ENCODE measurements at regions not wholly inside any gene's neighbourhood (a gene's known extent, or its start where the extent isn't known, plus 50 kb on each side); places are given as distances from the start of the nearest gene placed in this dataset.
"Not testable (repeated sequence)": the region's sequence is repeated elsewhere in the genome, so short reads cannot be mapped to it uniquely, and the experiment has no call there.

GRCh38 chr2:56021579-56021978, 98.0 kb upstream of the EFEMP1 start:
- no peak for DNase-seq

GRCh38 chr2:56025469-56026193, 102.0 kb upstream of the EFEMP1 start:
- no peak for DNase-seq

- no peak for DNase-seq
These were observed 103.2 kb upstream of the EFEMP1 start for GRCh38 chr2:56026828-56027227.

- DNase-seq: no peak
These were observed 106.5 kb upstream of the EFEMP1 start for GRCh38 chr2:56030062-56030461.

GRCh38 chr2:56030901-56031300, 107.3 kb upstream of the EFEMP1 start:
- DNase-seq: no peak

- no peak for DNase-seq
These were observed 110.7 kb upstream of the EFEMP1 start for GRCh38 chr2:56034258-56034657.

GRCh38 chr2:56040189-56040588, 116.6 kb upstream of the EFEMP1 start:
- no peak for DNase-seq

- DNase-seq: no peak
These were observed 117.3 kb upstream of the EFEMP1 start for GRCh38 chr2:56040834-56041233.

- DNase-seq: no peak
These were observed 123.6 kb upstream of the EFEMP1 start for GRCh38 chr2:56047136-56047535.

- DNase-seq: no peak
These were observed 125.8 kb upstream of the EFEMP1 start for GRCh38 chr2:56049233-56049845.

- DNase-seq: no peak
These were observed 130.1 kb upstream of the EFEMP1 start for GRCh38 chr2:56053679-56054078.

- DNase-seq: no peak
These were observed 128.4 kb upstream of the CCDC85A start for GRCh38 chr2:56055405-56055804.

- not testable (repeated sequence) for DNase-seq
These were observed 122.5 kb upstream of the CCDC85A start for GRCh38 chr2:56061327-56061726.

- DNase-seq: no peak
These were observed 115.0 kb upstream of the CCDC85A start for GRCh38 chr2:56068746-56069145.

GRCh38 chr2:56077359-56077915, 106.4 kb upstream of the CCDC85A start:
- DNase-seq: no peak

GRCh38 chr2:56082665-56083064, 101.1 kb upstream of the CCDC85A start:
- DNase-seq: no peak

- no peak for DNase-seq
These were observed 99.5 kb upstream of the CCDC85A start for GRCh38 chr2:56084111-56084901.

GRCh38 chr2:56086336-56086735, 97.5 kb upstream of the CCDC85A start:
- no peak for DNase-seq

GRCh38 chr2:56088411-56088810, 95.4 kb upstream of the CCDC85A start:
- no peak for DNase-seq

GRCh38 chr2:56089931-56090330, 93.9 kb upstream of the CCDC85A start:
- DNase-seq: no peak

GRCh38 chr2:56099963-56100362, 83.8 kb upstream of the CCDC85A start:
- DNase-seq: no peak

- no peak for DNase-seq
These were observed 82.9 kb upstream of the CCDC85A start for GRCh38 chr2:56100791-56101312.

GRCh38 chr2:56102098-56102497, 81.7 kb upstream of the CCDC85A start:
- no peak for DNase-seq

All from amniotic stem cell (primary cell).